ENCODE measurements at regions not wholly inside any gene's neighbourhood (a gene's known extent, or its start where the extent isn't known, plus 50 kb on each side); places are given as distances from the start of the nearest gene placed in this dataset.

- DNase-seq = peak; percentile 76
Observed at GRCh38 chr9:3732077-3733038, 206.6 kb upstream of the RFX3 start.

GRCh38 chr9:3730511-3730922 lies 204.7 kb upstream of the RFX3 start:
- no peak for DNase-seq

GRCh38 chr9:3721096-3721495 lies 195.3 kb upstream of the RFX3 start:
- no peak for DNase-seq

GRCh38 chr9:3719286-3719685 lies 193.5 kb upstream of the RFX3 start:
- no peak for DNase-seq

- no peak for DNase-seq
Observed at GRCh38 chr9:3716415-3716814, 190.6 kb upstream of the RFX3 start.

GRCh38 chr9:3708751-3709150 lies 182.9 kb upstream of the RFX3 start:
- DNase-seq = peak; percentile 84

- no peak for DNase-seq
Observed at GRCh38 chr9:3704890-3705289, 179.1 kb upstream of the RFX3 start.

- DNase-seq = no peak
Observed at GRCh38 chr9:3700772-3701171, 175.0 kb upstream of the RFX3 start.

GRCh38 chr9:3699883-3700282 lies 174.1 kb upstream of the RFX3 start:
- DNase-seq = no peak

- DNase-seq = no peak
Observed at GRCh38 chr9:3698531-3698930, 172.7 kb upstream of the RFX3 start.

- DNase-seq = peak; percentile 5
Observed at GRCh38 chr9:3698076-3698475, 172.3 kb upstream of the RFX3 start.

GRCh38 chr9:3696368-3696767 lies 170.6 kb upstream of the RFX3 start:
- no peak for DNase-seq

- no peak for DNase-seq
Observed at GRCh38 chr9:3692606-3693005, 166.8 kb upstream of the RFX3 start.

GRCh38 chr9:3689555-3689954 lies 163.8 kb upstream of the RFX3 start:
- DNase-seq = no peak

GRCh38 chr9:3687145-3687544 lies 161.3 kb upstream of the RFX3 start:
- no peak for DNase-seq

GRCh38 chr9:3682186-3682585 lies 156.4 kb upstream of the RFX3 start:
- no peak for DNase-seq

- DNase-seq = no peak
Observed at GRCh38 chr9:3677541-3677940, 151.7 kb upstream of the RFX3 start.

GRCh38 chr9:3676766-3677165 lies 151.0 kb upstream of the RFX3 start:
- no peak for DNase-seq

GRCh38 chr9:3675946-3676345 lies 150.1 kb upstream of the RFX3 start:
- DNase-seq = no peak

GRCh38 chr9:3674561-3674960 lies 148.8 kb upstream of the RFX3 start:
- no peak for DNase-seq

GRCh38 chr9:3672399-3672798 lies 146.6 kb upstream of the RFX3 start:
- DNase-seq = no peak

- no peak for DNase-seq
Observed at GRCh38 chr9:3664044-3664443, 138.2 kb upstream of the RFX3 start.

GRCh38 chr9:3662671-3663070 lies 136.9 kb upstream of the RFX3 start:
- DNase-seq = no peak

- DNase-seq = no peak
Observed at GRCh38 chr9:3660936-3661335, 135.1 kb upstream of the RFX3 start.

- no peak for DNase-seq
Observed at GRCh38 chr9:3659647-3660046, 133.8 kb upstream of the RFX3 start.

Measured in NCI-H1092 (cell line).